Glomerular visceral epithelial cell (primary cell): ENCODE measurements at regions not wholly inside any gene's neighbourhood (a gene's known extent, or its start where the extent isn't known, plus 50 kb on each side); places are given as distances from the start of the nearest gene placed in this dataset.

Source experiments
- DNase-seq: peaks from one replicate; pipeline ENCODE4 v3.0.0-alpha.2; 2016; ENCODE audit errors: extremely low spot score

- DNase-seq, result no peak
Observed at GRCh38 chr2:225137971-225138370, 95.7 kb upstream of the DOCK10 start.

- DNase-seq, result no peak
Observed at GRCh38 chr2:225136552-225136951, 94.3 kb upstream of the DOCK10 start.

GRCh38 chr2:225131898-225132297 lies 89.6 kb upstream of the DOCK10 start:
- no peak for DNase-seq

GRCh38 chr2:225130093-225130492 lies 87.8 kb upstream of the DOCK10 start:
- DNase-seq, result no peak

- no peak for DNase-seq
Observed at GRCh38 chr2:225124311-225125017, 82.2 kb upstream of the DOCK10 start.

GRCh38 chr2:225122583-225123486 lies 80.6 kb upstream of the DOCK10 start:
- DNase-seq, result peak; percentile 30

- DNase-seq, result no peak
Observed at GRCh38 chr2:225122007-225122406, 79.7 kb upstream of the DOCK10 start.

- peak; percentile 28 for DNase-seq
Observed at GRCh38 chr2:225120186-225120585, 77.9 kb upstream of the DOCK10 start.

- no peak for DNase-seq
Observed at GRCh38 chr2:225117051-225117716, 74.9 kb upstream of the DOCK10 start.

GRCh38 chr2:225114786-225115323 lies 72.6 kb upstream of the DOCK10 start:
- no peak for DNase-seq

GRCh38 chr2:225113371-225114015 lies 71.2 kb upstream of the DOCK10 start:
- DNase-seq, result no peak

GRCh38 chr2:225112362-225113126 lies 70.3 kb upstream of the DOCK10 start:
- no peak for DNase-seq

- no peak for DNase-seq
Observed at GRCh38 chr2:225108805-225109204, 66.5 kb upstream of the DOCK10 start.

- peak; percentile 9 for DNase-seq
Observed at GRCh38 chr2:225104971-225105370, 62.7 kb upstream of the DOCK10 start.

- DNase-seq, result no peak
Observed at GRCh38 chr2:225104321-225104720, 62.1 kb upstream of the DOCK10 start.

GRCh38 chr2:225103737-225104141 lies 61.5 kb upstream of the DOCK10 start:
- DNase-seq, result peak; percentile 41

GRCh38 chr2:225100856-225101294 lies 58.6 kb upstream of the DOCK10 start:
- peak; percentile 78 for DNase-seq

- peak; percentile 38 for DNase-seq
Observed at GRCh38 chr2:225100269-225100668, 58.0 kb upstream of the DOCK10 start.

- no peak for DNase-seq
Observed at GRCh38 chr2:225097035-225097434, 54.8 kb upstream of the DOCK10 start.
